Gastrocnemius medialis (tissue), 4 donors: ENCODE measurements at regions not wholly inside any gene's neighbourhood (a gene's known extent, or its start where the extent isn't known, plus 50 kb on each side); places are given as distances from the start of the nearest gene placed in this dataset.

ENCODE experiments used
- CTCF ChIP-seq, 5 experiments: fragments of 450-650 bp in 3 of 5; fragments of 200-600 bp in 2 of 5; sonication (generic) in 2 of 5; IDR thresholded peaks in 4 of 5; conservative IDR thresholded peaks in 1 of 5; 1 replicate in 4 of 5; 2 replicates in 1 of 5; pipeline ENCODE4 v1.5.1; 2016 to 2019; ENCODE audit warnings: antibody characterized with exemption in 5 of 5, mild to moderate bottlenecking in 3 of 5, moderate library complexity in 3 of 5
- POLR2A ChIP-seq, 2 donors: fragments of 450-650 bp; IDR thresholded peaks; one replicate each; pipeline ENCODE4 v1.6.1; 2017; ENCODE audit warnings: antibody characterized with exemption in 2 of 2, mild to moderate bottlenecking in 2 of 2, moderate library complexity in 2 of 2

DNA sequence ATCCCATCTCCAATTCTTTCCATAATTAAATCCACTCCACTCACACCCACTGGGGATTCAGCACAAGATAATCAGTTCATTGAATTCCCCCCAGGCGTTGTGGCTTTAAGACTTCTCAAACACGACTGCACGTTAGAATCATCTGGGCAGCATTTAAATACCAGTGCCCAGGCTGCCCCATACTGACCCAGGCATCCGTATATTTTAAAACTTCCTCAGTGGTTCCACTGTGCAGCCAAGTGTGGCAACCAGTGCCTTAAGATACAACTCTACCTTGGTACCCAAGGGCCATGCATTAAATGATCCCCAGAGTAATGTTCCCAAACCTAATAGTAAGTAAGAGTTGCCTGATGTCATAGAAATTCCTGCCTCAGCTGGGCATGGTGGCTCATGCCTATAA is 54.3 kb upstream of the BZW1 start:
- TF ChIP-seq POLR2A (IDR thresholded peaks at IDR 0.05) (no peak), CTCF (IDR thresholded peaks at IDR 0.05 in 4 of 5, conservative IDR thresholded peaks at IDR 0.05 in 1 of 5) (no peak)
